H9 (cell line): ENCODE measurements at regions not wholly inside any gene's neighbourhood (a gene's known extent, or its start where the extent isn't known, plus 50 kb on each side); places are given as distances from the start of the nearest gene placed in this dataset.

Experiments used
- DNase-seq: peaks from one replicate; pipeline ENCODE4 v3.0.0-alpha.2; 2017
- H2AFZ ChIP-seq: one replicate; pipeline ENCODE4 v1.6.1; 2013; ENCODE audit warnings: mild to moderate bottlenecking, low read length, control low read depth, moderate library complexity
- H2AK5ac ChIP-seq: 2 replicates; pipeline ENCODE4 v1.6.1; 2013; ENCODE audit warnings: low read length, control low read depth, mixed read lengths; ENCODE audit not compliant: insufficient read length
- H2BK120ac ChIP-seq: one replicate; pipeline ENCODE4 v1.6.1; 2013; ENCODE audit warnings: low read depth, mild to moderate bottlenecking, low read length, control low read depth, inconsistent platforms; ENCODE audit not compliant: poor library complexity, severe bottlenecking
- H2BK12ac ChIP-seq: 2 replicates; pipeline ENCODE4 v1.6.1; 2013; ENCODE audit warnings: low read length, control low read depth, mixed read lengths, low read depth; ENCODE audit not compliant: insufficient read length
- H2BK15ac ChIP-seq: 2 replicates; pipeline ENCODE4 v1.6.1; 2013; ENCODE audit warnings: low read depth, low read length, control low read depth
- H2BK20ac ChIP-seq: one replicate; pipeline ENCODE4 v1.6.1; 2013; ENCODE audit warnings: low read depth, mild to moderate bottlenecking, low read length, control low read depth, inconsistent platforms; ENCODE audit not compliant: poor library complexity, severe bottlenecking
- H2BK5ac ChIP-seq: 2 replicates; pipeline ENCODE4 v1.6.1; 2013; ENCODE audit warnings: low read length, control low read depth, mixed read lengths; ENCODE audit not compliant: insufficient read length
- H3K14ac ChIP-seq: 2 replicates; pipeline ENCODE4 v1.6.1; 2013; ENCODE audit warnings: low read length, control low read depth; ENCODE audit not compliant: insufficient read depth
- H3K18ac ChIP-seq: 2 replicates; pipeline ENCODE4 v1.6.1; 2013; ENCODE audit warnings: low read depth, mild to moderate bottlenecking, mixed read lengths, low read length, control low read depth; ENCODE audit not compliant: insufficient read length
- H3K23ac ChIP-seq: 2 replicates; pipeline ENCODE4 v1.6.1; 2013; ENCODE audit warnings: low read length, control low read depth, mixed read lengths, low read depth; ENCODE audit not compliant: insufficient read length
- H3K23me2 ChIP-seq: 2 replicates; pipeline ENCODE4 v1.6.1; 2013; ENCODE audit warnings: low read depth, mild to moderate bottlenecking, mixed read lengths, low read length, control low read depth; ENCODE audit not compliant: insufficient read length, poor library complexity, severe bottlenecking
- H3K27ac ChIP-seq: 2 replicates; pipeline ENCODE4 v1.5.1; 2013; ENCODE audit warnings: low read length, control low read depth, mixed read lengths, low read depth; ENCODE audit not compliant: insufficient read length
- H3K27me3 ChIP-seq: 2 replicates; pipeline ENCODE4 v1.6.1; 2013; ENCODE audit warnings: low read length, control low read depth, inconsistent platforms; ENCODE audit not compliant: insufficient read depth
- H3K4ac ChIP-seq: 2 replicates; pipeline ENCODE4 v1.6.1; 2013; ENCODE audit warnings: low read depth, mild to moderate bottlenecking, control low read depth, inconsistent platforms, low read length, moderate library complexity
- H3K4me1 ChIP-seq: 2 replicates; pipeline ENCODE4 v1.6.1; 2013; ENCODE audit warnings: low read length, control low read depth, inconsistent platforms; ENCODE audit not compliant: insufficient read depth
- H3K4me2 ChIP-seq: 2 replicates; pipeline ENCODE4 v1.6.1; 2013; ENCODE audit warnings: low read length, control low read depth, mixed read lengths; ENCODE audit not compliant: insufficient read length, insufficient read depth
- H3K56ac ChIP-seq: 2 replicates; pipeline ENCODE4 v1.6.1; 2013; ENCODE audit warnings: low read depth, mild to moderate bottlenecking, mixed read lengths, low read length, control low read depth; ENCODE audit not compliant: insufficient read length
- H3K79me1 ChIP-seq: 2 replicates; pipeline ENCODE4 v1.6.1; 2013; ENCODE audit warnings: low read depth, mild to moderate bottlenecking, moderate library complexity, low read length, control low read depth, inconsistent platforms; ENCODE audit not compliant: insufficient read depth, poor library complexity, severe bottlenecking
- H3K79me2 ChIP-seq: 2 replicates; pipeline ENCODE4 v1.6.1; 2013; ENCODE audit warnings: low read length, control low read depth, inconsistent platforms; ENCODE audit not compliant: insufficient read depth
- H3K9ac ChIP-seq: 2 replicates; pipeline ENCODE4 v1.6.1; 2013; ENCODE audit warnings: low read length, control low read depth, mixed read lengths; ENCODE audit not compliant: insufficient read length; ENCODE audit errors: extremely low read depth
- H3K9me3 ChIP-seq: one replicate; pipeline ENCODE4 v1.6.1; 2013; ENCODE audit warnings: low read depth, low read length, inconsistent platforms; ENCODE audit not compliant: control insufficient read depth
- H3T11ph ChIP-seq: one replicate; pipeline ENCODE4 v1.6.1; 2013; ENCODE audit warnings: mild to moderate bottlenecking, low read length, control low read depth, inconsistent platforms
- H4K20me1 ChIP-seq: one replicate; pipeline ENCODE4 v1.6.1; 2013; ENCODE audit not compliant: control insufficient read depth, insufficient read length, insufficient read depth
- H4K5ac ChIP-seq: 2 replicates; pipeline ENCODE4 v1.6.1; 2013; ENCODE audit warnings: low read depth, mild to moderate bottlenecking, mixed read lengths, low read length, control low read depth; ENCODE audit not compliant: insufficient read length
- H4K8ac ChIP-seq: replicated peaks from 2 replicates; pipeline ENCODE4 v1.6.1; 2013; ENCODE audit warnings: low read length, control low read depth, mixed read lengths, low read depth; ENCODE audit not compliant: insufficient read length
- H4K91ac ChIP-seq: 2 replicates; pipeline ENCODE4 v1.6.1; 2013; ENCODE audit warnings: low read depth, mild to moderate bottlenecking, moderate library complexity, mixed read lengths, low read length, control low read depth; ENCODE audit not compliant: insufficient read length
- H3K27ac Mint-ChIP-seq, 3 experiments: 2 replicates in 2 of 3; 3 replicates in 1 of 3; pipeline ENCODE4 v1.8.0; 2020 to 2021; ENCODE audit warnings: mixed read lengths in 3 of 3, mild to moderate bottlenecking in 1 of 3, moderate library complexity in 1 of 3
- H3K27me3 Mint-ChIP-seq: 2 replicates; pipeline ENCODE4 v1.8.0; 2021; ENCODE audit warnings: low read depth, mild to moderate bottlenecking, moderate library complexity, mixed read lengths
- H3K36me3 Mint-ChIP-seq, 3 experiments: 2 replicates in 2 of 3; 3 replicates in 1 of 3; pipeline ENCODE4 v1.8.0; 2020 to 2021; ENCODE audit warnings: low read depth in 3 of 3, mixed read lengths in 3 of 3; ENCODE audit not compliant: insufficient read depth in 1 of 3
- H3K4me1 Mint-ChIP-seq, 2 experiments: 2 replicates each; pipeline ENCODE4 v1.8.0; 2020; ENCODE audit warnings: mixed read lengths in 2 of 2
- H3K4me3 Mint-ChIP-seq, 2 experiments: 2 replicates in 1 of 2; 3 replicates in 1 of 2; pipeline ENCODE4 v1.8.0; 2020 to 2021; ENCODE audit warnings: mild to moderate bottlenecking in 2 of 2, mixed read lengths in 2 of 2, moderate library complexity in 1 of 2
- H3K9me3 Mint-ChIP-seq, 2 experiments: 2 replicates in 1 of 2; 3 replicates in 1 of 2; pipeline ENCODE4 v1.8.0; 2020; ENCODE audit warnings: mild to moderate bottlenecking in 2 of 2, mixed read lengths in 2 of 2, moderate library complexity in 1 of 2
- CTCF ChIP-seq: fragments of 200-600 bp; sonication (generic); conservative IDR thresholded peaks from 3 replicates; pipeline ENCODE4 v1.8.0; 2021; ENCODE audit warnings: antibody characterized with exemption, mild to moderate bottlenecking
- WGBS: extraction: QIAGEN DNeasy Blood & Tissue Kit; methylation state at CpG from one replicate; pipeline ENCODE4 v1.1.7; 2013; ENCODE audit warnings: missing lambda C conversion rate, low lambda C conversion rate, mixed read lengths; ENCODE audit not compliant: insufficient read length; ENCODE audit errors: extremely low coverage; 5-methylcytosine and 5-hydroxymethylcytosine counted together

- TF ChIP-seq CTCF: peak; percentile 72
- no peak overlapping the region for H2BK15ac ChIP-seq
- H2BK120ac ChIP-seq: peak overlapping the region; percentile 67
- H4K5ac ChIP-seq: no peak overlapping the region
- no peaks in the 10 kb centered on the region for H3K23me2 ChIP-seq
- no peak overlapping the region for H3K4me2 ChIP-seq
- H3K56ac ChIP-seq: no peak overlapping the region
- no peaks in the 10 kb centered on the region for H4K20me1 ChIP-seq
- H3K4ac ChIP-seq: no peak overlapping the region
- H3K36me3 Mint-ChIP-seq: peaks cover 11 to 26% (median 12%) of the 10 kb centered on the region in 3 experiments
- no peak overlapping the region for H2BK5ac ChIP-seq
- no peaks in the 10 kb centered on the region; the same call in 1 of the 2 replicates for H3K4me1 ChIP-seq
- no peak overlapping the region for H3K4me3 Mint-ChIP-seq
- H3K9me3 Mint-ChIP-seq: peaks cover 17 to 21% of the 10 kb centered on the region in 2 experiments
- no peak overlapping the region for H2BK20ac ChIP-seq
- no peak overlapping the region for H2AK5ac ChIP-seq
- H3K27me3 Mint-ChIP-seq: no peaks in the 10 kb centered on the region
- peak; percentile 68 for DNase-seq
- no peaks in the 10 kb centered on the region for H3K79me2 ChIP-seq
- H3K27me3 ChIP-seq: no peaks in the 10 kb centered on the region
- H2BK12ac ChIP-seq: no peak overlapping the region
- H3K9me3 ChIP-seq: peaks cover 14% of the 10 kb centered on the region
- H3K14ac ChIP-seq: no peak overlapping the region
- peak overlapping the region in 1 of 3 experiments; percentile 84; a peak in 2 of 7 replicates for H3K27ac Mint-ChIP-seq
- WGBS: no CpG with 5 or more reads among the region's 1 CpG
- H3K23ac ChIP-seq: no peak overlapping the region
- H3K18ac ChIP-seq: no peak overlapping the region
- no peak overlapping the region for H3T11ph ChIP-seq
- H3K4me1 Mint-ChIP-seq: peaks cover 13 to 16% of the 10 kb centered on the region in 2 experiments
- H3K9ac ChIP-seq: no peak overlapping the region
- H3K79me1 ChIP-seq: no peaks in the 10 kb centered on the region
- no peak overlapping the region for H2AFZ ChIP-seq
- no peak overlapping the region for H3K27ac ChIP-seq
- no peak overlapping the region for H4K8ac ChIP-seq
- H4K91ac ChIP-seq: no peak overlapping the region
Measured at GRCh38 chr3:16723978-16724377, 118.8 kb upstream of the DAZL start.
